WTC11 (cell line): ENCODE measurements at regions not wholly inside any gene's neighbourhood (a gene's known extent, or its start where the extent isn't known, plus 50 kb on each side); places are given as distances from the start of the nearest gene placed in this dataset.

Source experiments
- ATAC-seq: fragments of 200-7000 bp; cut with Tn5 transposase; 2 replicates; pipeline ENCODE4 v1.10.0; 2021; ENCODE audit warnings: mild to moderate bottlenecking, moderate library complexity
- CTCF ChIA-PET: fragments of 300-600 bp; sonication (Branson Sonifier 250); formaldehyde crosslinking; loops from one replicate; lab custom pipeline; 2021; ENCODE audit warnings: antibody characterized with exemption; lab: Charles Lee
- POLR2A ChIA-PET: fragments of 350-600 bp; sonication (Branson Sonifier 250); formaldehyde crosslinking; loops from one replicate; lab custom pipeline; 2021; ENCODE audit warnings: antibody characterized with exemption; lab: Charles Lee
- DNase-seq: peaks from one replicate; pipeline ENCODE4 v3.0.0; 2021; ENCODE audit warnings: low spot score
- H3K27ac Mint-ChIP-seq: 2 replicates; pipeline ENCODE4 v1.8.0; 2021; ENCODE audit warnings: mixed read lengths
- H3K27me3 Mint-ChIP-seq: 2 replicates; pipeline ENCODE4 v1.8.0; 2021; ENCODE audit warnings: low read depth, mild to moderate bottlenecking, moderate library complexity, mixed read lengths
- H3K36me3 Mint-ChIP-seq: 2 replicates; pipeline ENCODE4 v1.8.0; 2021; ENCODE audit warnings: mixed read lengths
- H3K4me1 Mint-ChIP-seq: 2 replicates; pipeline ENCODE4 v1.8.0; 2022; ENCODE audit warnings: mixed read lengths
- H3K4me3 Mint-ChIP-seq: 2 replicates; pipeline ENCODE4 v1.8.0; 2021; ENCODE audit warnings: mild to moderate bottlenecking, moderate library complexity, mixed read lengths
- H3K9me3 Mint-ChIP-seq: 2 replicates; pipeline ENCODE4 v1.8.0; 2021; ENCODE audit warnings: mixed read lengths
- ATF2 ChIP-seq: sonication (generic); formaldehyde crosslinking; IDR thresholded peaks from 2 replicates; pipeline ENCODE4 v1.8.1; 2022; ENCODE audit warnings: low read depth, missing genetic modification reagents, borderline replicate concordance
- E2F1 ChIP-seq: sonication (generic); formaldehyde crosslinking; IDR thresholded peaks from 2 replicates; pipeline ENCODE4 v1.8.0; 2022; ENCODE audit warnings: mild to moderate bottlenecking, missing genetic modification reagents
- FOXK1 ChIP-seq: sonication (generic); formaldehyde crosslinking; IDR thresholded peaks from 2 replicates; pipeline ENCODE4 v1.8.0; 2022; ENCODE audit warnings: mild to moderate bottlenecking, moderate library complexity, missing genetic modification reagents
- GABPB1 ChIP-seq: sonication (generic); formaldehyde crosslinking; IDR thresholded peaks from 2 replicates; pipeline ENCODE4 v1.8.1; 2023; ENCODE audit warnings: mild to moderate bottlenecking, missing genetic modification reagents
- MAX ChIP-seq: sonication (generic); formaldehyde crosslinking; IDR thresholded peaks from 2 replicates; pipeline ENCODE4 v1.8.0; 2022; ENCODE audit warnings: mild to moderate bottlenecking, missing genetic modification reagents
- SMAD4 ChIP-seq: sonication (generic); formaldehyde crosslinking; IDR thresholded peaks from 2 replicates; pipeline ENCODE4 v1.8.0; 2022; ENCODE audit warnings: mild to moderate bottlenecking, missing genetic modification reagents
- SP1 ChIP-seq: sonication (generic); formaldehyde crosslinking; conservative IDR thresholded peaks from 2 replicates; pipeline ENCODE4 v1.8.1; 2022; ENCODE audit warnings: missing genetic modification reagents
- USF1 ChIP-seq: sonication (generic); formaldehyde crosslinking; IDR thresholded peaks from 2 replicates; pipeline ENCODE4 v1.8.0; 2022; ENCODE audit warnings: mild to moderate bottlenecking, missing genetic modification reagents
- USF2 ChIP-seq: sonication (generic); formaldehyde crosslinking; IDR thresholded peaks from 2 replicates; pipeline ENCODE4 v1.8.1; 2023; ENCODE audit warnings: mild to moderate bottlenecking, missing genetic modification reagents, moderate library complexity
- ZNF219 ChIP-seq: sonication (generic); formaldehyde crosslinking; IDR thresholded peaks from 2 replicates; pipeline ENCODE4 v1.8.0; 2023; ENCODE audit warnings: missing genetic modification reagents, mild to moderate bottlenecking, borderline replicate concordance
- ZNF396 ChIP-seq: fragments of 250-450 bp; sonication (Bioruptor Pico); IDR thresholded peaks from 2 replicates; pipeline ENCODE4 v1.8.0; 2021; ENCODE audit warnings: mild to moderate bottlenecking, moderate library complexity, borderline replicate concordance
- ZNF532 ChIP-seq: fragments of 250-450 bp; sonication (Bioruptor Pico); IDR thresholded peaks from 2 replicates; pipeline ENCODE4 v1.9.0; 2021; ENCODE audit warnings: mild to moderate bottlenecking, borderline replicate concordance
- ZSCAN18 ChIP-seq: fragments of 250-450 bp; sonication (Bioruptor Pico); IDR thresholded peaks from 2 replicates; pipeline ENCODE4 v2.1.2; 2022; ENCODE audit warnings: mild to moderate bottlenecking, moderate library complexity
- TF ChIP-seq, protein P1 (sequence below): sonication (generic); formaldehyde crosslinking; IDR thresholded peaks from 2 replicates; pipeline ENCODE4 v1.8.0; 2022; ENCODE audit warnings: mild to moderate bottlenecking, missing genetic modification reagents
- TF ChIP-seq, protein P2 (sequence below): sonication (generic); formaldehyde crosslinking; IDR thresholded peaks from 2 replicates; pipeline ENCODE4 v1.8.0; 2023; ENCODE audit warnings: missing genetic modification reagents

DNA sequence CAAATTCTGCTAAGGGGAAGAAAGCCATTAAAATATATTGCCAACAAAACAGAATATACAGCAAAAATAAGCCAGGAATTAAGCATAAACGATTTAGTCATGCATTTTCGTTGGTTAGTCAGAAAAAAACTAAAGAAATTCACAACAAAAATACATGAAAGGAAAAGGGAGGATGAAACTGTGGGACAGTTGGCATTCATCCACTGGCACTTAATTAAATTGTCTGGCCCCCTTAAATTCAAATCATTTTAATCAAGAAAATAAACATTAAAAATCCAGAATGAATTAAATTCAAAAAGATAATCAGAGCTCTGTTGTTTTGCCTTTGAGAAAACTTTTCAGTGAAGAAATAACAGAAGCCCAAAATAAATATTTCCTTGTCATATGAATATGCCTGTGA lies 264.6 kb upstream of the TMTC1 start:
- no peak for DNase-seq
- Mint-ChIP-seq H3K27ac (no peak overlapping the region), H3K9me3 (peaks cover 14% of the 10 kb centered on the region), H3K36me3 (no peaks in the 10 kb centered on the region), H3K4me3 (no peak overlapping the region), H3K4me1 (peaks cover 21% of the 10 kb centered on the region), H3K27me3 (no peaks in the 10 kb centered on the region)
- TF ChIP-seq SMAD4 (CRISPR knock-in tag) (no peak), ZNF396 (CRISPR knock-in tag) (no peak), ZNF532 (CRISPR knock-in tag) (no peak), E2F1 (CRISPR knock-in tag) (no peak), ZNF219 (CRISPR knock-in tag) (no peak)
- TF ChIP-seq, protein P1, sequence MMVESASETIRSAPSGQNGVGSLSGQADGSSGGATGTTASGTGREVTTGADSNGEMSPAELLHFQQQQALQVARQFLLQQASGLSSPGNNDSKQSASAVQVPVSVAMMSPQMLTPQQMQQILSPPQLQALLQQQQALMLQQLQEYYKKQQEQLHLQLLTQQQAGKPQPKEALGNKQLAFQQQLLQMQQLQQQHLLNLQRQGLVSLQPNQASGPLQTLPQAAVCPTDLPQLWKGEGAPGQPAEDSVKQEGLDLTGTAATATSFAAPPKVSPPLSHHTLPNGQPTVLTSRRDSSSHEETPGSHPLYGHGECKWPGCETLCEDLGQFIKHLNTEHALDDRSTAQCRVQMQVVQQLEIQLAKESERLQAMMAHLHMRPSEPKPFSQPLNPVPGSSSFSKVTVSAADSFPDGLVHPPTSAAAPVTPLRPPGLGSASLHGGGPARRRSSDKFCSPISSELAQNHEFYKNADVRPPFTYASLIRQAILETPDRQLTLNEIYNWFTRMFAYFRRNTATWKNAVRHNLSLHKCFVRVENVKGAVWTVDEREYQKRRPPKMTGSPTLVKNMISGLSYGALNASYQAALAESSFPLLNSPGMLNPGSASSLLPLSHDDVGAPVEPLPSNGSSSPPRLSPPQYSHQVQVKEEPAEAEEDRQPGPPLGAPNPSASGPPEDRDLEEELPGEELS (CRISPR knock-in tag): no peak
- CTCF ChIA-PET: interaction anchor here (0.8 kb wide), 1 partner anchor 392 kb away, joined by 3 read pairs; no protein-coding TSS in a partner anchor
- ATAC-seq: no peak
- POLR2A ChIA-PET: no interaction called here

DNA sequence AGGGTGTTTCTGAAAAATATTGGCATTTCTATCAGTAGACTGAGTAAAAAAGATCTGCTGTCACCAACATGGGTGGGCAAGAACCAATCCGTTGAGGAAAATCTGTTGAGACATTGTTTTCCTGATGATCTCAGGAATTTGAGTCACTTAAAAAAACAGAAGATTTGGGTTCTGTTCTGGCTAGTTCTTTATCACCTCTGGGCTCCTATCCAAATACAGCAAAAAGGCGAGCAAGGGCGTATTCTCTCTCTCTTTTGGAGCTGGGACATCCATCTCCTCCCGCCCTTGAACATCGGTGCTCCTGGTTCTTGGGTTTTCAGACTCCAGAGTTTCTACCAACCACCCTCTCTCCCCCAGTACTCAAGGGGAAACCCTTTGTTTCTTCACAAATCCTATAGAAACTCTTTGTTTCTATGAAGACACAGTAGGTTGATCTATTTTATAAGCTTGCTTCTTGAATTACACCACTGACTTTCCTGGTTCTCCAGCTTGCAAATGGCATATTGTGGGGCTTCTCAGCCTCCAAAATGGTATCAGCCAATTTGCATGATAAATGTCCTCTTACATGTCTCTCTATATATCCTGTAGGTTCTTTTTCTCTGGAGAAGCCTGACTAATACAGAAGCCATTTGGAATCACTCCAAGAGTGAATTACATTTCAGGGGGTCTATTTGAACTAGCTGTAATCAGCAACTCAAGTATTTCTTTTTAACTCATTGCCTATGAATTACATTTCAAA lies 263.9 kb upstream of the TMTC1 start:
- ATAC-seq (peak; percentile 43), DNase-seq (no peak)
- H3K9me3 Mint-ChIP-seq: peaks cover 14% of the 10 kb centered on the region
- TF ChIP-seq MAX (CRISPR knock-in tag): no peak
- TF ChIP-seq ZSCAN18 (CRISPR knock-in tag): no peak
- no peak for TF ChIP-seq ZNF219 (CRISPR knock-in tag)
- TF ChIP-seq USF1 (CRISPR knock-in tag): no peak
- no peak for TF ChIP-seq FOXK1 (CRISPR knock-in tag)
- TF ChIP-seq ATF2 (CRISPR knock-in tag): no peak
- TF ChIP-seq, protein P2, sequence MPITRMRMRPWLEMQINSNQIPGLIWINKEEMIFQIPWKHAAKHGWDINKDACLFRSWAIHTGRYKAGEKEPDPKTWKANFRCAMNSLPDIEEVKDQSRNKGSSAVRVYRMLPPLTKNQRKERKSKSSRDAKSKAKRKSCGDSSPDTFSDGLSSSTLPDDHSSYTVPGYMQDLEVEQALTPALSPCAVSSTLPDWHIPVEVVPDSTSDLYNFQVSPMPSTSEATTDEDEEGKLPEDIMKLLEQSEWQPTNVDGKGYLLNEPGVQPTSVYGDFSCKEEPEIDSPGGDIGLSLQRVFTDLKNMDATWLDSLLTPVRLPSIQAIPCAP (CRISPR knock-in tag): no peak
- no peak for TF ChIP-seq USF2 (CRISPR knock-in tag)
- TF ChIP-seq GABPB1 (CRISPR knock-in tag): no peak
- no peak for TF ChIP-seq SP1
- POLR2A ChIA-PET: no interaction called here
- H3K27me3 Mint-ChIP-seq: no peaks in the 10 kb centered on the region
- no peaks in the 10 kb centered on the region for H3K36me3 Mint-ChIP-seq
- CTCF ChIA-PET: interaction anchor here (0.8 kb wide), 1 partner anchor 393 kb away, joined by 3 read pairs; no protein-coding TSS in a partner anchor
- H3K4me1 Mint-ChIP-seq: peaks cover 25% of the 10 kb centered on the region
- H3K27ac Mint-ChIP-seq: peak overlapping the region; percentile 52
- no peak overlapping the region for H3K4me3 Mint-ChIP-seq
